SIG-M5 treated with dmso at 0.1 percent for 504 hours (cell line): ENCODE measurements at regions not wholly inside any gene's neighbourhood (a gene's known extent, or its start where the extent isn't known, plus 50 kb on each side); places are given as distances from the start of the nearest gene placed in this dataset.

Source experiments
- DNase-seq: peaks from one replicate; lab custom pipeline; 2025; ENCODE audit not compliant: unreplicated experiment; lab: John Stamatoyannopoulos, UW

GRCh38 chr2:60002183-60002867, 551.1 kb downstream of the BCL11A start:
- no peak for DNase-seq

GRCh38 chr2:60000686-60001085, 552.8 kb downstream of the BCL11A start:
- DNase-seq = no peak

- DNase-seq = no peak
These were observed 555.1 kb downstream of the BCL11A start for GRCh38 chr2:59998324-59998723.

GRCh38 chr2:59997371-59997770, 556.1 kb downstream of the BCL11A start:
- no peak for DNase-seq

DNA sequence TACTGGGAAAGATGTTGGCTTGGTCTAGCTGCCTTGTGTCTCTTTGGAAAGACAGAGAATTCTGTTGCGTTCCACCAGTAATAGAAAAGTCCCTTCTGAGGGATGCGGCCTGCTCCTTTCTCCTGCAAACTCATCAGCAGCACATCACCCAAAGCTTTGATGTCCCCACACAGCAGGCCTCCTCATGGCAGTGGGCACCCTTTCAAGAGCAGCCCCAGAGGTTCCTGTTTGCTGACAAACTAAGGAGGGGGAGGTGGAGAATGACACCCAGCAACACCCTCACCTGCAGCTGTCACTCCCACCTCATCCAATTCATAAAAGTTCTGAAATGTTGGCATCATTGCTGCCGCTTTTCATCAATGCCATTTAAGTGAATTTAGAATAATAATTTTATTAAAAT, 556.6 kb downstream of the BCL11A start:
- no peak for DNase-seq

- no peak for DNase-seq
These were observed 559.7 kb downstream of the BCL11A start for GRCh38 chr2:59993726-59994125.

DNA sequence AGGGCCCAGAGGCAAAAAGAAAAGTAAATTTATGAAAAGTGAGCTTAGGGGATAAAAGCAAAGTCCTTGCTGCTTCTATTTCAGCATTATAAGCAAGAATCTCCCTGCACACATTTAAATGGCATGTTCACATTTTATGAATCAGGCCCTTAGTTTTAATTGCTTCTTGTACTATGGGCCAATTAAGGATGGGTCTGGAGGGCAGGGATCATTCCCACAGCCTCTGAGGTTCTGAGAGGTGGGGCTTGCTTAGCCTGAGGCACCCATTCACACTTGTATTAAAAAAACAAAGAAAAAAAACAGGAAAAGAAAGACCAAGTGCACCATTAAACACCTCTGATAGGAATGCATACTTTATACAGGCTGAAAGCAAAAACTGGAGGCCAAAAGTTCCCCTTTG, 565.1 kb downstream of the BCL11A start:
- DNase-seq = no peak

DNA sequence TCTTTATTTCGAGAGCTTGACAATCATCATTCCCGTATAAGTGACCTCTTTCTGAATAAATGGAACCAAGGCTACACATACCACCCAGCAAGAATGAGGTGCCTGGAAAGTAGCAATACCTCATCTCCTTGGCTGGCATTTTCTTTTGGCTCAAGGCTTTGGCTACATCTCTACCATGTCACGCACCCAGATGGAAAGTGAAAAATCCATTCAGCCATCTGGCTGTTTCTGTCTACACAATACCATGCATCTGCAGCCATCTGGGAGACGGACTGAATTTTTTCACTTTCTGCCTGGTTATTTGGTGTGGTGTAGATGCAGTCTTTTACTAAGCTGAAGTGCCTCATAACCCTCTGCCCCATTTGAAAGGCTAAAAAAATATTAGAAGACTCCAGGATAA, 566.9 kb downstream of the BCL11A start:
- no peak for DNase-seq

GRCh38 chr2:59985923-59986322, 567.5 kb downstream of the BCL11A start:
- no peak for DNase-seq

- no peak for DNase-seq
These were observed 579.2 kb downstream of the BCL11A start for GRCh38 chr2:59974051-59974766.

GRCh38 chr2:59969161-59969560, 584.3 kb downstream of the BCL11A start:
- no peak for DNase-seq

- DNase-seq = no peak
These were observed 585.0 kb downstream of the BCL11A start for GRCh38 chr2:59968441-59968840.

- no peak for DNase-seq
These were observed 585.8 kb downstream of the BCL11A start for GRCh38 chr2:59967691-59968090.

GRCh38 chr2:59963157-59963556, 590.3 kb downstream of the BCL11A start:
- DNase-seq = no peak

GRCh38 chr2:59961746-59962145, 591.7 kb downstream of the BCL11A start:
- DNase-seq = peak; percentile 15

- DNase-seq = no peak
These were observed 593.5 kb downstream of the BCL11A start for GRCh38 chr2:59959944-59960343.

DNA sequence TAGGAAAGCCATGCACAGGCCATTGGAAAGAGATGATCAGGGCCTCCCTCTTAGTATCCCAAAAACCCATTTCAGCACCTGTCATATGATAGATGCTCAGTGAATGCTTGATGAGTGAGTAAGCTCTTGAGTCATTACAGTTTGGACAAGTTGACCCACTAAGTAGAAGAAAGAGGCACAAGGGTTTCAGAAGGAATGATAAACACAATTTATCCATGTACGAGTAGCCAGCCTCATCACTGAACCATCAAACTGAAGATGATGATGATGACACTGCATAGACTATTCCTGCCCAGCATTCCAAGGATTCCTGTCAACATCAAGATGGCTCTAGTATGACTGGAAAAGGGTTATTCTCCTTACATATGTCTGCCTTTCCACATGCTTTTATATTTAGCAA, 596.0 kb downstream of the BCL11A start:
- no peak for DNase-seq

DNA sequence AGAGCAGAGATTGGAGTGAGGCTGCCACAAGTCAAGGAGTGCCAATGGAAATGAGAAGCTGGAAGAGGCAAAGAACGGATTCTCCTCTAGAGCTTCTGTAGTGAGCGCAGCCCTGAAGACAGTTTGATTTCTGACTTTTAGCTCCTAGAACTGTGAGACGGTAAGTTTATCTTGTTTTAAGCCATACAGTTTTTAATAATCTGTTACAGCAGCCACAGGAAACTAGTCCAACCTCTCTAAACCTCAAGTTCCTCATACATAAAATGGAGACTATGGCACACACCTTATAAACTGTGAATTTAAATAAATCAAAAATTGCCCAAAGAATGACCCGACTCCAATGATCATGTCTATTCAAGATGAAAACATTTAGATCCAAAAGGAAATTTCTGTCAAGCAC, 596.5 kb downstream of the BCL11A start:
- no peak for DNase-seq

- DNase-seq = no peak
These were observed 605.4 kb downstream of the BCL11A start for GRCh38 chr2:59947917-59948541.

GRCh38 chr2:59947209-59947608, 606.2 kb downstream of the BCL11A start:
- DNase-seq = no peak

GRCh38 chr2:59939236-59939635, 614.2 kb downstream of the BCL11A start:
- DNase-seq = no peak

DNA sequence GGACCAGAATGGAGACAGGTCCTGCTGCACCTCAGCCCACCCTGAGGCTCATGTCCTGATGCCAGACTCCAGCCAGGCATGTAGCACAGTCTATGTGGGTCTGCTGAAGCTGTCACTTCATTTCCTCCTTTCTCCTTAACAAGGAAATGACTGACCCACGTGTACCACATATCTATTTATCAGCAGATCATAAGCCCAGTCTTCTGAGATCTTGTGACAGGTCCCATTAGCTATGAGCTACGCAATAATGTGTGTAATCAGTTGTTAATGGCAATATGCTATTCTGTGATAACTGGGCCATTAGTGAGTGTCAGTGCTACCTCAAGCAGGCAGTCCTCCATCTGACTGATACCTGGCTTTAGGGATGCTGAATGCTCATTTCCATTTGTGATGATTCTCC, 615.3 kb downstream of the BCL11A start:
- no peak for DNase-seq
